Neural cell (in vitro differentiated cells): ENCODE measurements at regions not wholly inside any gene's neighbourhood (a gene's known extent, or its start where the extent isn't known, plus 50 kb on each side); places are given as distances from the start of the nearest gene placed in this dataset.

ENCODE experiments used
- EP300 ChIP-seq: fragments of 450-650 bp; conservative IDR thresholded peaks from 2 replicates; pipeline ENCODE4 v1.6.1; 2014; ENCODE audit warnings: antibody characterized with exemption, mild to moderate bottlenecking, moderate library complexity; ENCODE audit not compliant: poor library complexity, severe bottlenecking
- EZH2 ChIP-seq: fragments of 200-600, 300-800 bp; shearing (Covaris generic), sonication (generic); IDR thresholded peaks from 2 replicates; pipeline ENCODE4 v1.6.1; 2014; ENCODE audit warnings: antibody characterized with exemption, low read length, borderline replicate concordance, mild to moderate bottlenecking; ENCODE audit not compliant: insufficient read depth, poor library complexity, severe bottlenecking
- MXI1 ChIP-seq: fragments of 450-650 bp; conservative IDR thresholded peaks from 2 replicates; pipeline ENCODE4 v1.6.1; 2014; ENCODE audit warnings: antibody characterized with exemption, mild to moderate bottlenecking; ENCODE audit not compliant: poor library complexity, severe bottlenecking
- POLR2AphosphoS5 ChIP-seq: IDR thresholded peaks from 2 replicates; pipeline ENCODE4 v1.6.1; 2012
- RAD21 ChIP-seq: fragments of 450-650 bp; conservative IDR thresholded peaks from 2 replicates; pipeline ENCODE4 v1.6.1; 2014; ENCODE audit warnings: antibody characterized with exemption, mild to moderate bottlenecking, moderate library complexity
- SMC3 ChIP-seq: fragments of 450-650 bp; conservative IDR thresholded peaks from 2 replicates; pipeline ENCODE4 v1.6.1; 2014; ENCODE audit warnings: antibody characterized with exemption, mild to moderate bottlenecking, moderate library complexity; ENCODE audit not compliant: poor library complexity
- TAF1 ChIP-seq: IDR thresholded peaks from 2 replicates; pipeline ENCODE4 v1.6.1; 2012; ENCODE audit warnings: low read depth
- TF ChIP-seq, protein P1 (sequence below): fragments of 450-650 bp; IDR thresholded peaks from 2 replicates; pipeline ENCODE4 v1.5.1; 2014; ENCODE audit warnings: antibody characterized with exemption, mild to moderate bottlenecking, moderate library complexity; ENCODE audit not compliant: poor library complexity, severe bottlenecking
- TF ChIP-seq, protein P2 (sequence below): IDR thresholded peaks from 2 replicates; pipeline ENCODE4 v1.6.1; 2012; ENCODE audit warnings: borderline replicate concordance

DNA sequence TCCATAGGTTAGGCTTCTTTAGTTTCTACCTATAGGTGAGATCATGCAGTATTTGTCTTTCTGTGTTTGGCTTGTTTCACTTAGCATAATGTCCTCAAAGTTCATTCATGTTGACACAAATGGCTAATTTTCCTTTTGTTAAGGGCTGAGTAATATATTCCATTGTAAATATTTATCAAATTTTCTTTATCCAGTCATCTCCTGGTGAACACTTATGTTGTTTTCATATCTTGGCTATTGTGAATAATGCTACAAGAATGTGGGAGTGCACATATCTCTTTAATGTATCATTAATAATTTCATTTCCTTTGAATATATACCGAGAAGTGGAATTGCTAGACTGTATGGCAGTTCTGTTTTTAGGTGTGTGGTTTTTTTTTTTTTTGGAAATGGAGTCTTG lies 250.9 kb upstream of the SEMA6D start:
- TF ChIP-seq, protein P1, sequence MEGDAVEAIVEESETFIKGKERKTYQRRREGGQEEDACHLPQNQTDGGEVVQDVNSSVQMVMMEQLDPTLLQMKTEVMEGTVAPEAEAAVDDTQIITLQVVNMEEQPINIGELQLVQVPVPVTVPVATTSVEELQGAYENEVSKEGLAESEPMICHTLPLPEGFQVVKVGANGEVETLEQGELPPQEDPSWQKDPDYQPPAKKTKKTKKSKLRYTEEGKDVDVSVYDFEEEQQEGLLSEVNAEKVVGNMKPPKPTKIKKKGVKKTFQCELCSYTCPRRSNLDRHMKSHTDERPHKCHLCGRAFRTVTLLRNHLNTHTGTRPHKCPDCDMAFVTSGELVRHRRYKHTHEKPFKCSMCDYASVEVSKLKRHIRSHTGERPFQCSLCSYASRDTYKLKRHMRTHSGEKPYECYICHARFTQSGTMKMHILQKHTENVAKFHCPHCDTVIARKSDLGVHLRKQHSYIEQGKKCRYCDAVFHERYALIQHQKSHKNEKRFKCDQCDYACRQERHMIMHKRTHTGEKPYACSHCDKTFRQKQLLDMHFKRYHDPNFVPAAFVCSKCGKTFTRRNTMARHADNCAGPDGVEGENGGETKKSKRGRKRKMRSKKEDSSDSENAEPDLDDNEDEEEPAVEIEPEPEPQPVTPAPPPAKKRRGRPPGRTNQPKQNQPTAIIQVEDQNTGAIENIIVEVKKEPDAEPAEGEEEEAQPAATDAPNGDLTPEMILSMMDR = no peak
- TF ChIP-seq RAD21 = no peak
- TF ChIP-seq EZH2 = no peak
- TF ChIP-seq TAF1 = no peak
- TF ChIP-seq POLR2AphosphoS5 = no peak
- no peak for TF ChIP-seq SMC3
- TF ChIP-seq, protein P2, sequence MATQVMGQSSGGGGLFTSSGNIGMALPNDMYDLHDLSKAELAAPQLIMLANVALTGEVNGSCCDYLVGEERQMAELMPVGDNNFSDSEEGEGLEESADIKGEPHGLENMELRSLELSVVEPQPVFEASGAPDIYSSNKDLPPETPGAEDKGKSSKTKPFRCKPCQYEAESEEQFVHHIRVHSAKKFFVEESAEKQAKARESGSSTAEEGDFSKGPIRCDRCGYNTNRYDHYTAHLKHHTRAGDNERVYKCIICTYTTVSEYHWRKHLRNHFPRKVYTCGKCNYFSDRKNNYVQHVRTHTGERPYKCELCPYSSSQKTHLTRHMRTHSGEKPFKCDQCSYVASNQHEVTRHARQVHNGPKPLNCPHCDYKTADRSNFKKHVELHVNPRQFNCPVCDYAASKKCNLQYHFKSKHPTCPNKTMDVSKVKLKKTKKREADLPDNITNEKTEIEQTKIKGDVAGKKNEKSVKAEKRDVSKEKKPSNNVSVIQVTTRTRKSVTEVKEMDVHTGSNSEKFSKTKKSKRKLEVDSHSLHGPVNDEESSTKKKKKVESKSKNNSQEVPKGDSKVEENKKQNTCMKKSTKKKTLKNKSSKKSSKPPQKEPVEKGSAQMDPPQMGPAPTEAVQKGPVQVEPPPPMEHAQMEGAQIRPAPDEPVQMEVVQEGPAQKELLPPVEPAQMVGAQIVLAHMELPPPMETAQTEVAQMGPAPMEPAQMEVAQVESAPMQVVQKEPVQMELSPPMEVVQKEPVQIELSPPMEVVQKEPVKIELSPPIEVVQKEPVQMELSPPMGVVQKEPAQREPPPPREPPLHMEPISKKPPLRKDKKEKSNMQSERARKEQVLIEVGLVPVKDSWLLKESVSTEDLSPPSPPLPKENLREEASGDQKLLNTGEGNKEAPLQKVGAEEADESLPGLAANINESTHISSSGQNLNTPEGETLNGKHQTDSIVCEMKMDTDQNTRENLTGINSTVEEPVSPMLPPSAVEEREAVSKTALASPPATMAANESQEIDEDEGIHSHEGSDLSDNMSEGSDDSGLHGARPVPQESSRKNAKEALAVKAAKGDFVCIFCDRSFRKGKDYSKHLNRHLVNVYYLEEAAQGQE = no peak
- TF ChIP-seq MXI1 = no peak
- TF ChIP-seq EP300 = no peak
